ENCODE measurements at regions not wholly inside any gene's neighbourhood (a gene's known extent, or its start where the extent isn't known, plus 50 kb on each side); places are given as distances from the start of the nearest gene placed in this dataset.

- no peak for TF ChIP-seq TAF1 (IDR thresholded peaks at IDR 0.05; ENCODE audit: low read depth, low read length)
- no peak for TF ChIP-seq POLR2AphosphoS5 (IDR thresholded peaks at IDR 0.05; ENCODE audit: low read depth, low read length)
- TF ChIP-seq PAX5 (IDR thresholded peaks at IDR 0.05; ENCODE audit: insufficient read depth, low read length, severe bottlenecking) = no peak
- TF ChIP-seq POLR2A (IDR thresholded peaks at IDR 0.05; ENCODE audit: low read depth, low read length) = no peak
These were observed 299.1 kb upstream of the TNP1 start for GRCh38 chr2:217158928-217159327.
